PC-9 (cell line): ENCODE measurements at regions not wholly inside any gene's neighbourhood (a gene's known extent, or its start where the extent isn't known, plus 50 kb on each side); places are given as distances from the start of the nearest gene placed in this dataset.
"Not testable (repeated sequence)": the region's sequence is repeated elsewhere in the genome, so short reads cannot be mapped to it uniquely, and the experiment has no call there.

Experiments used
- CTCF ChIP-seq: fragments of 200-600 bp; sonication (generic); conservative IDR thresholded peaks from 2 replicates; pipeline ENCODE4 v1.6.1; 2017; ENCODE audit warnings: mixed run types, antibody characterized with exemption, mild to moderate bottlenecking, moderate library complexity
- EZH2 ChIP-seq: fragments of 200-600 bp; sonication (generic); IDR thresholded peaks from 2 replicates; pipeline ENCODE4 v1.8.0; 2017; ENCODE audit warnings: antibody characterized with exemption, low read depth

- TF ChIP-seq CTCF, EZH2: not testable (repeated sequence)
Measured at GRCh38 chr16:35614883-35615282, 2155.5 kb downstream of the TP53TG3F start.
